GM03348 (cell line): ENCODE measurements at regions not wholly inside any gene's neighbourhood (a gene's known extent, or its start where the extent isn't known, plus 50 kb on each side); places are given as distances from the start of the nearest gene placed in this dataset.
"Not testable (repeated sequence)": the region's sequence is repeated elsewhere in the genome, so short reads cannot be mapped to it uniquely, and the experiment has no call there.

Experiments
- DNase-seq: peaks from one replicate; pipeline ENCODE4 v3.0.0; 2012; ENCODE audit warnings: low spot score

GRCh38 chr7:108627476-108628051 is 57.9 kb downstream of the DNAJB9 start:
- no peak for DNase-seq

- DNase-seq: no peak
Measured at GRCh38 chr7:108628678-108629077, 59.0 kb downstream of the DNAJB9 start.

- DNase-seq: no peak
Measured at GRCh38 chr7:108629651-108630400, 60.2 kb downstream of the DNAJB9 start.

- DNase-seq: no peak
Measured at GRCh38 chr7:108634036-108634435, 64.4 kb downstream of the DNAJB9 start.

- DNase-seq: no peak
Measured at GRCh38 chr7:108634535-108634934, 64.9 kb downstream of the DNAJB9 start.

- no peak for DNase-seq
Measured at GRCh38 chr7:108637049-108637621, 67.5 kb downstream of the DNAJB9 start.

GRCh38 chr7:108642126-108642525 is 72.5 kb downstream of the DNAJB9 start:
- no peak for DNase-seq

- DNase-seq: no peak
Measured at GRCh38 chr7:108643136-108643535, 73.5 kb downstream of the DNAJB9 start.

- DNase-seq: no peak
Measured at GRCh38 chr7:108648989-108649388, 79.3 kb downstream of the DNAJB9 start.

GRCh38 chr7:108650467-108650866 is 80.8 kb downstream of the DNAJB9 start:
- peak; percentile 5 for DNase-seq

GRCh38 chr7:108652886-108653285 is 83.2 kb downstream of the DNAJB9 start:
- no peak for DNase-seq

- DNase-seq: no peak
Measured at GRCh38 chr7:108653526-108653925, 83.9 kb downstream of the DNAJB9 start.

GRCh38 chr7:108657140-108657726 is 87.6 kb downstream of the DNAJB9 start:
- DNase-seq: not testable (repeated sequence)

GRCh38 chr7:108659261-108659660 is 89.6 kb downstream of the DNAJB9 start:
- no peak for DNase-seq

GRCh38 chr7:108659867-108660266 is 90.2 kb downstream of the DNAJB9 start:
- DNase-seq: no peak

- DNase-seq: peak; percentile 6
Measured at GRCh38 chr7:108660465-108660864, 90.8 kb downstream of the DNAJB9 start.

- DNase-seq: no peak
Measured at GRCh38 chr7:108662783-108663362, 93.2 kb downstream of the DNAJB9 start.

GRCh38 chr7:108663701-108664100 is 94.0 kb downstream of the DNAJB9 start:
- no peak for DNase-seq

GRCh38 chr7:108667216-108667615 is 97.5 kb downstream of the DNAJB9 start:
- DNase-seq: no peak

- DNase-seq: no peak
Measured at GRCh38 chr7:108669958-108670357, 100.3 kb downstream of the DNAJB9 start.

- not testable (repeated sequence) for DNase-seq
Measured at GRCh38 chr7:108673699-108674098, 104.0 kb downstream of the DNAJB9 start.

- no peak for DNase-seq
Measured at GRCh38 chr7:108684629-108685028, 115.0 kb downstream of the DNAJB9 start.

- no peak for DNase-seq
Measured at GRCh38 chr7:108686494-108686893, 116.8 kb downstream of the DNAJB9 start.
